Right lobe of liver (tissue), 6 donors: ENCODE measurements at regions not wholly inside any gene's neighbourhood (a gene's known extent, or its start where the extent isn't known, plus 50 kb on each side); places are given as distances from the start of the nearest gene placed in this dataset.

Experiments used
- ATAC-seq, 4 donors: fragments of 200-7000 bp; cut with Tn5 transposase; one replicate each; pipeline ENCODE4 v1.9.1; 2020; ENCODE audit warnings: mild to moderate bottlenecking in 4 of 4, moderate library complexity in 4 of 4
- DNase-seq, 3 donors: peaks; one replicate each; pipeline ENCODE4 v3.0.0-alpha.2; 2020
- H3K27ac ChIP-seq, 3 donors: fragments of 200-600 bp; one replicate each; pipeline ENCODE4 v1.8.0; 2022
- H3K27me3 ChIP-seq, 2 donors: fragments of 200-600 bp; one replicate each; pipeline ENCODE4 v1.8.0; 2022
- H3K36me3 ChIP-seq, 4 donors: fragments of 200-600 bp; sonication (generic) in 1 of 4; one replicate each; pipeline versions ENCODE4 v1.5.1 to v1.8.0; 2017 to 2022; ENCODE audit warnings: control low read depth in 1 of 4
- H3K4me1 ChIP-seq, 4 donors: fragments of 200-600 bp; sonication (generic) in 1 of 4; one replicate each; pipeline versions ENCODE4 v1.5.1 to v1.8.0; 2017 to 2022; ENCODE audit warnings: control low read depth in 1 of 4
- H3K4me3 ChIP-seq, 3 donors: fragments of 200-600 bp; one replicate each; pipeline ENCODE4 v1.8.0; 2022
- H3K9me3 ChIP-seq, 4 donors: fragments of 200-600 bp; sonication (generic) in 1 of 4; one replicate each; pipeline versions ENCODE4 v1.5.1 to v1.8.0; 2017 to 2022; ENCODE audit warnings: control low read depth in 1 of 4
- POLR2A ChIP-seq: fragments of 450-650 bp; IDR thresholded peaks from one replicate; pipeline ENCODE4 v1.6.1; 2017; ENCODE audit warnings: antibody characterized with exemption, mild to moderate bottlenecking
- WGBS: methylation state at CpG from one replicate; pipeline ENCODE4 v1.1.6; 2018; ENCODE audit warnings: low coverage, low lambda C conversion rate; ENCODE audit not compliant: insufficient coverage; ENCODE audit errors: missing lambda C conversion rate; 5-methylcytosine and 5-hydroxymethylcytosine counted together
- intact Hi-C, 2 donors: fragments of 100-400 bp; cut with DNase I; formaldehyde crosslinking; loops; one replicate each; pipeline versions ENCODE4 v1.11.2 to v1.14.1; 2022
- TF ChIP-seq, protein P1 (sequence below), 4 donors: fragments of 200-600 bp in 3 of 4; fragments of 450-650 bp in 1 of 4; IDR thresholded peaks; one replicate each; pipeline versions ENCODE4 v1.5.1 to v1.8.0; 2016 to 2022; ENCODE audit warnings: antibody characterized with exemption in 4 of 4, mild to moderate bottlenecking in 2 of 4
- donor health status: DM: no; HTN: yes; CAD: no.
- donor health status: DM: no; HTN: no; CAD: no.
- donor health status: DM: no; HTN: no; CAD: no.
- donor health status: DM: no; HTN: yes; CAD: no.
- donor health status: DM: no; HTN: yes; CAD: no.

DNA sequence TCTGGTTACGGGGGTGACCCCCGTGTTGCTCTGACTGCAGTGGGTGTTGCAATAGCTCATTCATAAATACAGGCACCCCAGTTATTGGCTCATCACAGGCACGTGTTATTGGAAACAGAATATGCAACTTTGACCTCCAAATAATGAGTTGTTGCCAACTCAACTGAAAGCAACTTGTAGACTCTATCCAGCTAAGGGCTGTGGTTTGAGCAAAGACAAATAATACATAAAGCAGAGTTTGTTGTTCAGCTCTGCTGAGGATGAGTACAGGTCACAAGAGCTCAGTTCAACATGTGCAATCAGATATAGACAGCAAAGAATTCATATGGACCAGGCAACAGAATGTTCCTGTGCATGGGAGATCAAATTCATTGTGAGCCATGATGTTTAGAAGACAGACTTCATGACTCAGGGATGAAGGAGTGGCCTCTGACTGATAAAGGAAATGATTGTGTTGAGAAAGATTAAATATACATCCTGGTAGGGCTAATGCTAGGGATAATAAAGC, 87.6 kb upstream of the LRIG1 start:
- no peaks in the 10 kb centered on the region for H3K27me3 ChIP-seq
- H3K27ac ChIP-seq = peak overlapping the region in 2 of 3 donors; percentile 61 to 72
- H3K4me3 ChIP-seq = no peak overlapping the region
- intact Hi-C loops = no loop called here
- peaks cover 0 to 25% (median 5%) of the 10 kb centered on the region in 4 donors for H3K4me1 ChIP-seq
- 21% methylated on average over 3 of the region's 3 CpGs for WGBS
- no peaks in the 10 kb centered on the region for H3K9me3 ChIP-seq
- DNase-seq (peak in 2 of 3 donors; percentile 60 to 78), ATAC-seq (peak; percentile 93 to 96 (median 96))
- TF ChIP-seq POLR2A = no peak
- TF ChIP-seq, protein P1, sequence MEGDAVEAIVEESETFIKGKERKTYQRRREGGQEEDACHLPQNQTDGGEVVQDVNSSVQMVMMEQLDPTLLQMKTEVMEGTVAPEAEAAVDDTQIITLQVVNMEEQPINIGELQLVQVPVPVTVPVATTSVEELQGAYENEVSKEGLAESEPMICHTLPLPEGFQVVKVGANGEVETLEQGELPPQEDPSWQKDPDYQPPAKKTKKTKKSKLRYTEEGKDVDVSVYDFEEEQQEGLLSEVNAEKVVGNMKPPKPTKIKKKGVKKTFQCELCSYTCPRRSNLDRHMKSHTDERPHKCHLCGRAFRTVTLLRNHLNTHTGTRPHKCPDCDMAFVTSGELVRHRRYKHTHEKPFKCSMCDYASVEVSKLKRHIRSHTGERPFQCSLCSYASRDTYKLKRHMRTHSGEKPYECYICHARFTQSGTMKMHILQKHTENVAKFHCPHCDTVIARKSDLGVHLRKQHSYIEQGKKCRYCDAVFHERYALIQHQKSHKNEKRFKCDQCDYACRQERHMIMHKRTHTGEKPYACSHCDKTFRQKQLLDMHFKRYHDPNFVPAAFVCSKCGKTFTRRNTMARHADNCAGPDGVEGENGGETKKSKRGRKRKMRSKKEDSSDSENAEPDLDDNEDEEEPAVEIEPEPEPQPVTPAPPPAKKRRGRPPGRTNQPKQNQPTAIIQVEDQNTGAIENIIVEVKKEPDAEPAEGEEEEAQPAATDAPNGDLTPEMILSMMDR (IDR thresholded peaks at IDR 0.05) = no peak
- no peaks in the 10 kb centered on the region for H3K36me3 ChIP-seq

DNA sequence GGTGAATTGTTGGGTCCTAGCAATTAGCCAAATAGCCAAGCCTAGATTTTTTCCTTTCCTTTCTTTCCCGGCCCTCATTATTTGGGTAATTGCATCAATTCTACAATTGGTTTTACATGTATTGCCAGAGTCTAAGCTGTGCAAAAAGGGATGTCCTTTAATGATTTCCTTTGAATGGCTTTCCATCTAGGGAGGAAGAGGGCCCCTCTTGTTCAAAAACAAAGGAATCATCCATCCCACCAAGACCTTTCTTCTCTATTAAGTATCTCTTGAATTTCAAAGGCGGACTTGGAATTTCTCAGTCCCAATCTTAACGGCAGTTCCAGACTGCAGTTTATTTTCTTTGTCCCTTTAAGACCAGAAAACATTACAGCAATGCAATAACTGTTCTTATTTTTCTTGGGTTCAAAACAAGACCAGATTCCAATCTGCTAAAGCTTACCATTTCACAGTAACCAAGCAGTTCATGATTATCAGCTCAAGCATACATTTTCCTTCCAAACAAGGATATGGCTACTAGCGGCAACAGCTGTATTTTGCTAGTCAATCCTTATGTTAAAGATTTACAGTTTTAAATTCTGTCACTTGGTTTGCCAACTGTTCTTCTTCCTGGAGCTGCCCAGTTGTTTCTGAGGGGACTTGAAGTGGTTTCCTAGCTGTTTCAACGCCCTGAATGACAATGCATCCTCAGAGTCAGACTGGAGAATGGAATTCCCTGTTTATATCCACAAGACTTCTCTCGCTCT, 91.4 kb upstream of the LRIG1 start:
- Histone ChIP-seq H3K27ac (no peak overlapping the region), H3K27me3 (no peaks in the 10 kb centered on the region), H3K4me1 (peaks cover 0 to 17% (median 2%) of the 10 kb centered on the region in 4 donors), H3K9me3 (no peaks in the 10 kb centered on the region), H3K36me3 (no peaks in the 10 kb centered on the region), H3K4me3 (no peak overlapping the region)
- TF ChIP-seq POLR2A = no peak
- TF ChIP-seq, protein P1 (IDR thresholded peaks at IDR 0.05) = no peak
- WGBS = 67% methylated on average over 6 of the region's 6 CpGs
- ATAC-seq = no peak
- intact Hi-C loops = no loop called here
- no peak for DNase-seq

DNA sequence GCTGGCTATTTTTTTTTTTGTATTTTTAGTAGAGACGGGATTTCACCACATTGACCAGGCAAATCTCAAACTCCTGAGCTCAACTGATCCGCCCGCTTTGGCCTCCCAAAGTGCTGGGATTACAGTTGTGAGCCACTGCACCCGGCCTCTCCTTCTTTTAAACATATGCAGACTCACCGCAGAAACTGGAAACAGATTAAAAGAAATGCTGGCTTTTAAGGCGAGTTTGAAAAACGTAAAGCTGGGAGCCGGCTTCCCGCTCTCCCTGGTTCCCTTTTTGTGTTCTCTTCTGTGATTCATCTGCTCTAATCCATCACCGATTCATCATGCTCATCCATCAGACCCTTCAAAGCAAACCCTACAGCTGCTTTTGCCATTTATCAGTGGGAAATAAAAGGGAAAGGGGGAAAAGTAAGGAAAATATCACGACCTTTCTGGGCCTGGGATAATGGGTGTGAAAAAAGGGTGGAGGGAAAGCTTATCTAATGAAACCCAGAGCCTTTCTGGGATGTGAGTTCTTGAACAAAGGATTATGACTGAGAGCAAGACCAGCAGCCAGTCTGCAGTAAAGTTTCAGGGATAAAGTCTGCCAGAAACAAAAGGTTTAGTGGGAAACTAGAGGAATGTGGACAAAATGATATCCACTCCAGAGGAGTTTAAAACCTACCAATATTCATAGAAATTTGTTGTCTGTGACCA, 92.3 kb upstream of the LRIG1 start:
- Histone ChIP-seq H3K27ac (no peak overlapping the region), H3K4me3 (no peak overlapping the region), H3K9me3 (no peaks in the 10 kb centered on the region), H3K36me3 (no peaks in the 10 kb centered on the region), H3K4me1 (peaks cover 0 to 16% (median 2%) of the 10 kb centered on the region in 4 donors), H3K27me3 (no peaks in the 10 kb centered on the region)
- WGBS = 70% methylated on average over 11 of the region's 11 CpGs
- no peak for ATAC-seq
- DNase-seq = no peak
- intact Hi-C loops = no loop called here
- TF ChIP-seq, protein P1 (IDR thresholded peaks at IDR 0.05) = no peak
- TF ChIP-seq POLR2A = no peak

DNA sequence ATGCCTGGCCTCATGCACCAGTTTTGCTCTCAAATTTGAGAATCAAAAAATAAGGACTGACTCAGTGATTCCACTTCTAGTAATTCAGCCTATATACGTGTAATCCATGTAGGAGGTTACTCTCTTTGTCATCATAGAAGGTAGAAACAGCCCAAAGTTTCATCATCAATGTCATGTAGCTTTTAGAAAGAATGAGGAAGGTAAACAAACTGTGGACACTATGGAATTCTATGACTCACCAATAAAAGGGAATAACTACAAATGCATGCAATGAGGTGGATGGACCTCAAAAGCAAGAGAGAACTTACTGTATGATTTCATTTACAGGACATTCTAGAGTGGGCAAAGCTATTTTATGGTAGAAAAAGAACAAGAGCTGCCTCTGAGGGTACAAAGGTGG, 93.2 kb upstream of the LRIG1 start:
- Histone ChIP-seq H3K27me3 (no peaks in the 10 kb centered on the region), H3K36me3 (no peaks in the 10 kb centered on the region), H3K9me3 (no peaks in the 10 kb centered on the region), H3K4me1 (peaks cover 0 to 14% (median 0%) of the 10 kb centered on the region in 4 donors), H3K27ac (no peak overlapping the region), H3K4me3 (no peak overlapping the region)
- TF ChIP-seq, protein P1 (IDR thresholded peaks at IDR 0.05) = no peak
- no peak for TF ChIP-seq POLR2A
- peak in 1 of 4 donors; percentile 75 for ATAC-seq
- intact Hi-C loops = no loop called here
- no peak for DNase-seq
- WGBS = 63% methylated on average over 1 of the region's 1 CpG
